GM12865 (cell line): ENCODE measurements at regions not wholly inside any gene's neighbourhood (a gene's known extent, or its start where the extent isn't known, plus 50 kb on each side); places are given as distances from the start of the nearest gene placed in this dataset.

Experiments
- DNase-seq: peaks from one replicate; pipeline ENCODE4 v3.0.0; 2010; ENCODE audit warnings: low read depth
- H3K4me3 ChIP-seq: 2 replicates; pipeline ENCODE4 v1.5.1; 2011; ENCODE audit warnings: mild to moderate bottlenecking, low read depth, low read length, control low read depth
- CTCF ChIP-seq: IDR thresholded peaks from 2 replicates; pipeline ENCODE4 v1.5.1; 2011; ENCODE audit warnings: low read length, control low read depth, low read depth, inconsistent platforms; ENCODE audit not compliant: insufficient read depth; ENCODE audit errors: missing control alignments

- no peak for DNase-seq
- H3K4me3 ChIP-seq: no peak overlapping the region
- TF ChIP-seq CTCF: no peak
Measured at GRCh38 chr2:77910136-77910535, 388.0 kb upstream of the LRRTM4 start.

DNA sequence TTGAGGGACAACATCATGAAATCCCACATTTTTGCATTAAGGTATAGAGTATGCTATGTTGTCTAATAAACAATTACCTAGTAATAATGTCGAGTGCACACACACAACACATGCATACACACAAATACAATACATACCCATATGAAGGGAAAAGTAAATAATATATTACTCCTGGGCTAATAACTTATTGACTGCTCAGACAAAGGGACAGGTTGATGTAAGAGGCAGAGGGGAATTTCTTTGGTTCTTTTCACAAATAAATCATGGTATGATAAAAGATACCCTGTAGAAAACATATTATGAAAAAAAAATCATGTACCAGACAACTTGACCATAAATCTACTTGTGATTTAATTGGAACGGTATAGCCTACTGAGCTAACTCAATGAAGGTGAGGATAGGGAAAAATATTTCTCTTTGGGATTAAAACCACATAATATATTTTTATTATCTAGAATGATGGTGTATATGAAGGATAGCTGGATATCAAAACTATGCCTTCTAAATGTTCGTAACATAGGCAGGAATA is 398.7 kb upstream of the LRRTM4 start:
- H3K4me3 ChIP-seq: no peak overlapping the region
- no peak for TF ChIP-seq CTCF
- DNase-seq: no peak

DNA sequence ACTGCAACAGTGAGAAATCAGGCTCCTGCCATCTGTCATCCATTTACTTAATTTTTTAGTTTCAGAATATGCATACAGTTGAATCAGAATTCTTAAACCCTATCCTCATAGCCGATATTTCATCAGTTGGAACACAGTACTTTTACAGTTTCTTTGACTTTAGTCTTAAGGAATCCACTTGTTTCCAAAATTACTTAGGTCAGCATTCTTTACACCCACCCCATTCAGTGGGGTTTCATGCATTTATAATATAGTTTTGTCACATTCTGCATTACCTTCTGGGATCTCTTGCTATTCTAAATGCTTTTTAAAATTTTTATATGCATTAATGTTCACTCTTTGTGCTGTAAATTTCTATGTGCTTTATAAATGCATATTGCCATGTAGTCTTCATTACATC is 400.4 kb upstream of the LRRTM4 start:
- TF ChIP-seq CTCF: no peak
- H3K4me3 ChIP-seq: no peak overlapping the region

GRCh38 chr2:77937366-77937765 is 415.2 kb upstream of the LRRTM4 start:
- no peak for DNase-seq
- TF ChIP-seq CTCF: no peak
- H3K4me3 ChIP-seq: no peak overlapping the region

More for the DNA sequence above, 400.4 kb upstream of the LRRTM4 start:
- DNase-seq: no peak

GRCh38 chr2:77938462-77938861 is 416.3 kb upstream of the LRRTM4 start:
- H3K4me3 ChIP-seq: no peak overlapping the region
- DNase-seq: no peak

GRCh38 chr2:77939370-77939769 is 417.2 kb upstream of the LRRTM4 start:
- no peak for TF ChIP-seq CTCF
- no peak overlapping the region for H3K4me3 ChIP-seq
- no peak for DNase-seq

More at GRCh38 chr2:77938462-77938861, 416.3 kb upstream of the LRRTM4 start:
- TF ChIP-seq CTCF: no peak

DNA sequence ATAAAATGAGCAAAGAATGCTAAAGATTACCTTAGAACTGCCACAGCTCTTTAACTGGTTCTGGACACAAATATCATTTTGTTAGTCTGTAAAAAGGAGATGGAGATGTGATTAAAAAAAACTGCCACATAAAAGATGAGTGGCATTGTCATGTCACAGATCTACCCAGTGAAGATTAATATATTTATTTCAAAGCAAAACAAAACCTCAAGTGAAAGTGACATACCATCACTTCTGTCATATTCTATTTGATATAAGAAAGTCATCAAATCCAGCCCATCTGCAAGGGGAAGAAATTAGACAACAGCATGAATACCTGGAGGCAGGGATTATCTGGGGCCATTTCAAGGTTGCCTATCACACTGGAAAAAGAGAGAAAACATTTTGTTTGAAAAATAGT is 417.6 kb upstream of the LRRTM4 start:
- no peak overlapping the region for H3K4me3 ChIP-seq
- TF ChIP-seq CTCF: no peak
- DNase-seq: no peak
